SH-SY5Y (cell line): ENCODE measurements at regions not wholly inside any gene's neighbourhood (a gene's known extent, or its start where the extent isn't known, plus 50 kb on each side); places are given as distances from the start of the nearest gene placed in this dataset.

Experiments used
- GATA2 ChIP-seq: IDR thresholded peaks from 2 replicates; pipeline ENCODE4 v1.6.1; 2011; ENCODE audit warnings: mild to moderate bottlenecking, low read depth, low read length
- GATA3 ChIP-seq: IDR thresholded peaks from 2 replicates; pipeline ENCODE4 v1.6.1; 2011; ENCODE audit warnings: low read depth, mild to moderate bottlenecking, low read length, moderate library complexity

DNA sequence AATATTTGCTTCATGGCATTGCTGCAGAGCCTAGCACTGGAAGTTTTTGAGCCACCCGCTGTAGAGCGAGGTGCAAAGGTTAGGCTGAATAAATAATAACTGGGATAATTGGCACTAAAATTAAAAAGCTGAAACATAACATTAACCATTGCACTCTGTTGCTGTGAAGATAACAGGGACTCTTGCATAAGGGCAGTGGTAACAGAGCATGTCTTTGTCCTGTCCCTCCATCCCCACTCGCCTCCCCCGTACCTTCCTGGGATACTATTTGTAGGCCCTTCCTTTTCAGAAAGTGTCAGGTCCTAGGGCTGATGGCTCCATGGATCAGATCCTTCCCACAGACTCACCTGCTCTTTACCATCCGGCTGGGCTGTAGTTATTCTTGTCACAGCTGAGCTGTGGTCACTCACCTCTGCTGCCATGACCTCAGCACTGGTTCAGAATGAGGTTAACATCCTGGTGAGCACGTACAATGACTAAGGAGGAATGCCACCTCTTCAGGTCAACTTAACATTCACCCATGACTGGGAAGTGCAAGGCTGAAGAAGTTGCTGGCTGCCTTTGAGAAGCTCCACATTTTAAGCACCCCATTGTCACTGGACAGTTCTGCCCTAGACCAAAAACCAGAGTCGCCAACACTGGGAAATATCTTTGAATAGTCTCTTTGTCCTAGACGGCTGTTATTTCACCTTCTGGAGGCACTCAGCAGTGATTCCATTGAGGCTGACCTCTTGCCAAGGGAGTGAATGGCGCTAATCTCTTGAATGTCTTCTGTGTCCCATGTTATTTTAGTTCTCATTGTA lies 103.2 kb upstream of the KIRREL3 start:
- TF ChIP-seq GATA2, result no peak
- no peak for TF ChIP-seq GATA3
